ENCODE measurements at regions not wholly inside any gene's neighbourhood (a gene's known extent, or its start where the extent isn't known, plus 50 kb on each side); places are given as distances from the start of the nearest gene placed in this dataset.
A peak's percentile ranks its signal among the peaks of the same experiment; 100 is the strongest.
"Not testable (repeated sequence)": the region's sequence is repeated elsewhere in the genome, so short reads cannot be mapped to it uniquely, and the experiment has no call there.

- peaks cover 3% of the 10 kb centered on the region for H3K4me1 Mint-ChIP-seq
- ATAC-seq (ENCODE audit: low read depth): no peak
- no peaks in the 10 kb centered on the region for H3K36me3 Mint-ChIP-seq (ENCODE audit: low read depth)
- TF ChIP-seq CTCF (IDR thresholded peaks at IDR 0.05): no peak
- peaks cover 64% of the 10 kb centered on the region for H3K27me3 Mint-ChIP-seq
- H3K9me3 Mint-ChIP-seq: no peaks in the 10 kb centered on the region
- intact Hi-C loops (cut with micrococcal nuclease): loop anchor here (5.0 kb wide), 1 partner anchor 1495 kb away; no protein-coding TSS in a partner anchor
- no peak for DNase-seq
- CTCF ChIA-PET: no interaction called here
- POLR2A ChIA-PET: no interaction called here
- no peak overlapping the region for H3K4me3 Mint-ChIP-seq
- no peak overlapping the region for H3K27ac Mint-ChIP-seq
Observed at GRCh38 chr6:28682542-28682941, 156.9 kb downstream of the GPX5 start.

GRCh38 chr6:28682956-28683685 is 157.4 kb downstream of the GPX5 start:
- ATAC-seq (ENCODE audit: low read depth); H3K4me3 Mint-ChIP-seq; H3K27ac Mint-ChIP-seq; POLR2A ChIA-PET; H3K4me1 Mint-ChIP-seq; H3K36me3 Mint-ChIP-seq (ENCODE audit: low read depth); DNase-seq; H3K9me3 Mint-ChIP-seq: not testable (repeated sequence)
- CTCF ChIA-PET: interaction anchor here (0.7 kb wide), 1 partner anchor 904 kb away, joined by 3 read pairs; no protein-coding TSS in a partner anchor
- H3K27me3 Mint-ChIP-seq: peaks cover 64% of the 10 kb centered on the region
- intact Hi-C loops (cut with micrococcal nuclease): loop anchor here (5.0 kb wide), 1 partner anchor 1496 kb away; no protein-coding TSS in a partner anchor

- intact Hi-C loops (cut with micrococcal nuclease): loop anchor here (2.0 to 5.0 kb wide), 2 partner anchors 549 to 1497 kb away; no protein-coding TSS in a partner anchor
- no peak overlapping the region for H3K27ac Mint-ChIP-seq
- ChIA-PET CTCF (interaction anchor here (0.7 to 1.8 kb wide), 5 partner anchors 10 to 905 kb away, joined by 3 to 8 read pairs (median 5); no protein-coding TSS in a partner anchor), POLR2A (no interaction called here)
- no peak for TF ChIP-seq CTCF (IDR thresholded peaks at IDR 0.05)
- H3K9me3 Mint-ChIP-seq: no peaks in the 10 kb centered on the region
- H3K4me1 Mint-ChIP-seq: peaks cover 3% of the 10 kb centered on the region
- no peak overlapping the region for H3K4me3 Mint-ChIP-seq
- ATAC-seq (ENCODE audit: low read depth): no peak
- no peaks in the 10 kb centered on the region for H3K36me3 Mint-ChIP-seq (ENCODE audit: low read depth)
- no peak for DNase-seq
- H3K27me3 Mint-ChIP-seq: peaks cover 66% of the 10 kb centered on the region
Observed at GRCh38 chr6:28683945-28684538, 158.4 kb downstream of the GPX5 start.

GRCh38 chr6:28685960-28686359 is 160.3 kb downstream of the GPX5 start:
- H3K27ac Mint-ChIP-seq; DNase-seq; ATAC-seq (ENCODE audit: low read depth); H3K4me3 Mint-ChIP-seq; POLR2A ChIA-PET; H3K4me1 Mint-ChIP-seq; H3K36me3 Mint-ChIP-seq (ENCODE audit: low read depth); H3K9me3 Mint-ChIP-seq: not testable (repeated sequence)
- CTCF ChIA-PET: interaction anchor here (1.0 to 1.8 kb wide), 4 partner anchors 12 to 970 kb away, joined by 3 to 8 read pairs (median 5); no protein-coding TSS in a partner anchor
- intact Hi-C loops (cut with micrococcal nuclease): loop anchor here (1.0 to 5.0 kb wide), 4 partner anchors 151 to 903 kb away; no protein-coding TSS in a partner anchor
- H3K27me3 Mint-ChIP-seq: peaks cover 66% of the 10 kb centered on the region

- H3K36me3 Mint-ChIP-seq (ENCODE audit: low read depth); H3K27ac Mint-ChIP-seq; DNase-seq; H3K9me3 Mint-ChIP-seq; ATAC-seq (ENCODE audit: low read depth); H3K4me1 Mint-ChIP-seq; H3K4me3 Mint-ChIP-seq; POLR2A ChIA-PET: not testable (repeated sequence)
- intact Hi-C loops (cut with micrococcal nuclease): loop anchor here (1.0 to 5.0 kb wide), 3 partner anchors 151 to 903 kb away; no protein-coding TSS in a partner anchor
- peak; percentile 41 for TF ChIP-seq CTCF (IDR thresholded peaks at IDR 0.05)
- peaks cover 71% of the 10 kb centered on the region for H3K27me3 Mint-ChIP-seq
- CTCF ChIA-PET: interaction anchor here (1.0 kb wide), 2 partner anchors 11 to 330 kb away, joined by 3 to 5 read pairs; no protein-coding TSS in a partner anchor
Observed at GRCh38 chr6:28686446-28687027, 160.9 kb downstream of the GPX5 start.

GRCh38 chr6:28687309-28687981 is 161.8 kb downstream of the GPX5 start:
- H3K27ac Mint-ChIP-seq; POLR2A ChIA-PET; H3K4me3 Mint-ChIP-seq; H3K4me1 Mint-ChIP-seq; ATAC-seq (ENCODE audit: low read depth); H3K36me3 Mint-ChIP-seq (ENCODE audit: low read depth); DNase-seq; H3K9me3 Mint-ChIP-seq: not testable (repeated sequence)
- intact Hi-C loops (cut with micrococcal nuclease): loop anchor here (5.0 kb wide), 1 partner anchor 150 kb away; no protein-coding TSS in a partner anchor
- H3K27me3 Mint-ChIP-seq: peaks cover 71% of the 10 kb centered on the region
- CTCF ChIA-PET: interaction anchor here (1.0 kb wide), 2 partner anchors 10 to 329 kb away, joined by 3 to 5 read pairs; no protein-coding TSS in a partner anchor

GRCh38 chr6:28691991-28692390 is 166.3 kb downstream of the GPX5 start:
- POLR2A ChIA-PET; H3K4me1 Mint-ChIP-seq; H3K9me3 Mint-ChIP-seq; ATAC-seq (ENCODE audit: low read depth); CTCF ChIA-PET; H3K36me3 Mint-ChIP-seq (ENCODE audit: low read depth); H3K4me3 Mint-ChIP-seq; DNase-seq; H3K27ac Mint-ChIP-seq: not testable (repeated sequence)
- H3K27me3 Mint-ChIP-seq: peaks cover 77% of the 10 kb centered on the region
- intact Hi-C loops (cut with micrococcal nuclease): loop anchor here (5.0 kb wide), 1 partner anchor 135 kb away; no protein-coding TSS in a partner anchor

All from activated B cell treated with CpG ODN at 0.5 μM for 24 hours (primary cell).